Psoas muscle (tissue), 7 donors: ENCODE measurements at regions not wholly inside any gene's neighbourhood (a gene's known extent, or its start where the extent isn't known, plus 50 kb on each side); places are given as distances from the start of the nearest gene placed in this dataset.

Experiments used
- ATAC-seq, 4 donors: fragments of 200-7000 bp; cut with Tn5 transposase; one replicate each; pipeline ENCODE4 v1.9.1; 2020; ENCODE audit warnings: moderate library complexity in 3 of 4, mild to moderate bottlenecking in 2 of 4
- DNase-seq, 2 donors: peaks; one replicate each; pipeline ENCODE4 v3.0.0-alpha.2; 2020
- H3K27ac ChIP-seq: fragments of 200-600 bp; one replicate; pipeline ENCODE4 v1.8.0; 2022
- H3K27me3 ChIP-seq, 3 donors: fragments of 200-600 bp in 1 of 3; one replicate each; pipeline versions ENCODE4 v1.6.1 to v1.8.0; 2013 to 2022; ENCODE audit warnings: low read length in 2 of 3, mild to moderate bottlenecking in 2 of 3, moderate library complexity in 1 of 3; ENCODE audit not compliant: insufficient read depth in 3 of 3
- H3K36me3 ChIP-seq, 2 donors: fragments of 200-600 bp in 1 of 2; one replicate each; pipeline versions ENCODE4 v1.6.1 to v1.8.0; 2013 to 2022; ENCODE audit warnings: low read depth in 1 of 2, mild to moderate bottlenecking in 1 of 2, moderate library complexity in 1 of 2; ENCODE audit not compliant: insufficient read depth in 1 of 2
- H3K4me1 ChIP-seq: fragments of 200-600 bp; one replicate; pipeline ENCODE4 v1.8.0; 2022
- H3K4me3 ChIP-seq: fragments of 200-600 bp; one replicate; pipeline ENCODE4 v1.8.0; 2022; ENCODE audit warnings: mild to moderate bottlenecking
- H3K9me3 ChIP-seq: fragments of 200-600 bp; one replicate; pipeline ENCODE4 v1.8.0; 2022
- CTCF ChIP-seq: fragments of 200-600 bp; IDR thresholded peaks from one replicate; pipeline ENCODE4 v1.8.0; 2022; ENCODE audit warnings: antibody characterized with exemption
- WGBS, 3 donors: extraction: QIAGEN DNeasy Blood & Tissue Kit; methylation state at CpG; one replicate each; pipeline versions ENCODE4 v1.1.6 to v1.1.7; 2013; 5-methylcytosine and 5-hydroxymethylcytosine counted together
- intact Hi-C, 2 donors: fragments of 100-400 bp; cut with DNase I; formaldehyde crosslinking; loops; one replicate each; pipeline versions ENCODE4 v1.11.0 to v1.14.2; 2022
- donor health status: healthy with polysubstance abuse.
- donor health status: DM: no; HTN: no; CAD: no; lungs with moderate emphysema.
- donor health status: Bipolar disorder and iron deficiency.
- donor health status: healthy.
- donor health status: DM: yes; HTN: yes; CAD: no.
- donor health status: DM: no; HTN: no; CAD: no.
- donor health status: DM: yes; HTN: yes; CAD: no.

GRCh38 chr19:30656520-30657100 lies 284.4 kb downstream of the ZNF536 start:
- no peak overlapping the region for H3K27ac ChIP-seq
- no peaks in the 10 kb centered on the region for H3K9me3 ChIP-seq
- H3K27me3 ChIP-seq: peaks cover 0 to 5% (median 0%) of the 10 kb centered on the region in 3 donors
- no peak overlapping the region for H3K4me3 ChIP-seq
- WGBS, 3 donors: 64 to 71% (median 66%) methylated on average over 10 of the region's 10 CpGs
- no peak for ATAC-seq
- no peak for TF ChIP-seq CTCF
- H3K4me1 ChIP-seq: no peaks in the 10 kb centered on the region
- intact Hi-C loops: no loop called here
- no peak for DNase-seq
- no peaks in the 10 kb centered on the region for H3K36me3 ChIP-seq

- no peak for TF ChIP-seq CTCF
- no peaks in the 10 kb centered on the region for H3K4me1 ChIP-seq
- H3K27me3 ChIP-seq: peaks cover 0 to 13% (median 0%) of the 10 kb centered on the region in 3 donors
- intact Hi-C loops: loop anchor here in 1 of 2 donors (5.0 kb wide), 1 partner anchor 432 kb away; no protein-coding TSS in a partner anchor
- DNase-seq (no peak), ATAC-seq (no peak)
- 88 to 93% (median 88%) methylated on average over 13 of the region's 13 CpGs for WGBS, 3 donors
- no peaks in the 10 kb centered on the region for H3K9me3 ChIP-seq
- H3K27ac ChIP-seq: no peak overlapping the region
- H3K4me3 ChIP-seq: no peak overlapping the region
- no peaks in the 10 kb centered on the region for H3K36me3 ChIP-seq
Observed at GRCh38 chr19:30653646-30654386, 281.6 kb downstream of the ZNF536 start.

GRCh38 chr19:30652751-30653150 lies 280.6 kb downstream of the ZNF536 start:
- TF ChIP-seq CTCF: no peak
- Histone ChIP-seq H3K27ac (no peak overlapping the region), H3K9me3 (no peaks in the 10 kb centered on the region), H3K27me3 (peaks cover 0 to 21% (median 4%) of the 10 kb centered on the region in 3 donors), H3K36me3 (no peaks in the 10 kb centered on the region), H3K4me3 (no peak overlapping the region), H3K4me1 (no peaks in the 10 kb centered on the region)
- ATAC-seq (no peak), DNase-seq (no peak)
- intact Hi-C loops: loop anchor here in 1 of 2 donors (5.0 kb wide), 1 partner anchor 430 kb away; no protein-coding TSS in a partner anchor
- 81 to 85% (median 82%) methylated on average over 10 of the region's 10 CpGs for WGBS, 3 donors

GRCh38 chr19:30651691-30652090 lies 279.5 kb downstream of the ZNF536 start:
- 66 to 84% (median 80%) methylated on average over 2 of the region's 2 CpGs for WGBS, 3 donors
- Histone ChIP-seq H3K4me3 (no peak overlapping the region), H3K36me3 (no peaks in the 10 kb centered on the region), H3K4me1 (no peaks in the 10 kb centered on the region), H3K27ac (no peak overlapping the region), H3K27me3 (peaks cover 0 to 20% (median 4%) of the 10 kb centered on the region in 3 donors), H3K9me3 (no peaks in the 10 kb centered on the region)
- no peak for DNase-seq
- intact Hi-C loops: loop anchor here in 1 of 2 donors (5.0 kb wide), 1 partner anchor 429 kb away; no protein-coding TSS in a partner anchor
- no peak for ATAC-seq
- TF ChIP-seq CTCF: no peak
